B cell (primary cell): ENCODE measurements at regions not wholly inside any gene's neighbourhood (a gene's known extent, or its start where the extent isn't known, plus 50 kb on each side); places are given as distances from the start of the nearest gene placed in this dataset.

ENCODE experiments used
- ATAC-seq: fragments of 200-7000 bp; cut with Tn5 transposase; one replicate; pipeline ENCODE4 v1.10.0; 2021; ENCODE audit warnings: low read depth, mild to moderate bottlenecking, moderate number of reproducible peaks, moderate library complexity
- CTCF ChIA-PET: fragments of 350-600 bp; sonication (Branson Sonifier 250); formaldehyde crosslinking; loops from one replicate; lab custom pipeline; 2021; ENCODE audit warnings: antibody characterized with exemption, inconsistent platforms; lab: Charles Lee
- POLR2A ChIA-PET: fragments of 350-600 bp; sonication (Branson Sonifier 250); formaldehyde crosslinking; loops from one replicate; lab custom pipeline; 2021; ENCODE audit warnings: antibody characterized with exemption; lab: Charles Lee
- DNase-seq: peaks from one replicate; pipeline ENCODE4 v3.0.0; 2013
- H2AFZ ChIP-seq: 2 replicates; pipeline ENCODE4 v1.6.1; 2012; ENCODE audit warnings: mild to moderate bottlenecking, low read depth, low read length; ENCODE audit not compliant: insufficient read depth, poor library complexity, severe bottlenecking
- H3K27ac ChIP-seq, 2 donors: 1 replicate in 1 of 2; 2 replicates in 1 of 2; pipeline ENCODE4 v1.5.1; 2012 to 2013; ENCODE audit warnings: low read length in 2 of 2, mild to moderate bottlenecking in 2 of 2, moderate library complexity in 1 of 2
- H3K27me3 ChIP-seq, 4 experiments: fragments of 200-600 bp in 1 of 4; sonication (generic) in 1 of 4; replicated peaks in 1 of 4; 1 replicate in 2 of 4; 2 replicates in 2 of 4; pipeline versions ENCODE4 v1.6.1 to v1.7.0; 2013 to 2016; ENCODE audit warnings: low read length in 3 of 4, mild to moderate bottlenecking in 2 of 4, mixed read lengths in 1 of 4, moderate library complexity in 1 of 4; ENCODE audit not compliant: insufficient read depth in 4 of 4, control insufficient read depth in 3 of 4; ENCODE audit errors: control extremely low read depth in 1 of 4
- H3K36me3 ChIP-seq, 2 experiments: replicated peaks in 1 of 2; 1 replicate in 1 of 2; 2 replicates in 1 of 2; pipeline versions ENCODE4 v1.6.1 to v1.7.1; 2013; ENCODE audit warnings: low read length in 1 of 2; ENCODE audit not compliant: insufficient read depth in 2 of 2, control insufficient read depth in 1 of 2; ENCODE audit errors: control extremely low read depth in 1 of 2, extremely low read depth in 1 of 2
- H3K4me1 ChIP-seq, 2 donors: fragments of 200-600 bp in 1 of 2; sonication (generic) in 1 of 2; 1 replicate in 1 of 2; 2 replicates in 1 of 2; pipeline versions ENCODE4 v1.5.1 to v1.6.1; 2013 to 2017; ENCODE audit warnings: low read length in 2 of 2; ENCODE audit not compliant: control insufficient read depth in 2 of 2, insufficient read depth in 2 of 2
- H3K4me2 ChIP-seq: replicated peaks from 2 replicates; pipeline ENCODE3; 2012; ENCODE audit warnings: mild to moderate bottlenecking, low read depth, low read length; ENCODE audit not compliant: poor library complexity, severe bottlenecking
- H3K4me3 ChIP-seq, 5 experiments: fragments of 200-600 bp in 1 of 5; sonication (generic) in 1 of 5; 1 replicate in 3 of 5; 2 replicates in 2 of 5; pipeline versions ENCODE4 v1.5.1 to v1.7.0; 2011 to 2016; ENCODE audit warnings: low read length in 4 of 5, mild to moderate bottlenecking in 4 of 5, low read depth in 2 of 5, control low read depth in 1 of 5, moderate library complexity in 1 of 5; ENCODE audit not compliant: insufficient read depth in 1 of 5; ENCODE audit errors: control extremely low read depth in 1 of 5, extremely low read depth in 1 of 5
- H3K79me2 ChIP-seq: fragments of 200-600 bp; sonication (generic); one replicate; pipeline ENCODE4 v1.6.0; 2016; ENCODE audit warnings: low read length; ENCODE audit not compliant: control insufficient read depth, insufficient read depth
- H3K9ac ChIP-seq: fragments of 200-600 bp; sonication (generic); 2 replicates; pipeline ENCODE4 v1.6.1; 2017; ENCODE audit warnings: mild to moderate bottlenecking, low read length, moderate library complexity
- H3K9me3 ChIP-seq, 3 donors: one replicate each; pipeline versions ENCODE4 v1.6.1 to v1.7.1; 2013; ENCODE audit warnings: low read length in 2 of 3; ENCODE audit not compliant: control insufficient read depth in 2 of 3, insufficient read depth in 1 of 3; ENCODE audit errors: control extremely low read depth in 1 of 3
- H4K20me1 ChIP-seq: 2 replicates; pipeline ENCODE4 v1.6.0; 2012; ENCODE audit warnings: mild to moderate bottlenecking, low read length; ENCODE audit not compliant: insufficient read depth, control insufficient read depth, poor library complexity, severe bottlenecking
- H3K27ac Mint-ChIP-seq: one replicate; pipeline ENCODE4 v1.8.0; 2021; ENCODE audit warnings: mixed read lengths
- H3K27me3 Mint-ChIP-seq: one replicate; pipeline ENCODE4 v1.8.0; 2021; ENCODE audit warnings: mixed read lengths
- H3K4me1 Mint-ChIP-seq: one replicate; pipeline ENCODE4 v1.8.0; 2021; ENCODE audit warnings: mixed read lengths
- H3K4me3 Mint-ChIP-seq: one replicate; pipeline ENCODE4 v1.8.0; 2021; ENCODE audit warnings: mixed read lengths
- H3K9me3 Mint-ChIP-seq: one replicate; pipeline ENCODE4 v1.8.0; 2022; ENCODE audit warnings: mixed read lengths; ENCODE audit not compliant: insufficient read depth
- EZH2 ChIP-seq: IDR thresholded peaks from 2 replicates; pipeline ENCODE4 v1.6.1; 2012; ENCODE audit warnings: borderline replicate concordance, low read depth, mild to moderate bottlenecking, moderate library complexity, low read length; ENCODE audit not compliant: insufficient read depth, poor library complexity, severe bottlenecking
- WGBS: methylation state at CpG from one replicate; pipeline ENCODE4 v1.1.5; 2013; ENCODE audit warnings: missing lambda C conversion rate; ENCODE audit not compliant: insufficient coverage; 5-methylcytosine and 5-hydroxymethylcytosine counted together
- intact Hi-C: fragments of 100-400 bp; cut with micrococcal nuclease; formaldehyde crosslinking; loops from one replicate; pipeline ENCODE4 v1.10.0; 2022
- TF ChIP-seq, protein P1 (sequence below): fragments of 200-600 bp; IDR thresholded peaks from one replicate; pipeline ENCODE4 v1.8.0; 2022; ENCODE audit warnings: antibody characterized with exemption, mild to moderate bottlenecking

DNA sequence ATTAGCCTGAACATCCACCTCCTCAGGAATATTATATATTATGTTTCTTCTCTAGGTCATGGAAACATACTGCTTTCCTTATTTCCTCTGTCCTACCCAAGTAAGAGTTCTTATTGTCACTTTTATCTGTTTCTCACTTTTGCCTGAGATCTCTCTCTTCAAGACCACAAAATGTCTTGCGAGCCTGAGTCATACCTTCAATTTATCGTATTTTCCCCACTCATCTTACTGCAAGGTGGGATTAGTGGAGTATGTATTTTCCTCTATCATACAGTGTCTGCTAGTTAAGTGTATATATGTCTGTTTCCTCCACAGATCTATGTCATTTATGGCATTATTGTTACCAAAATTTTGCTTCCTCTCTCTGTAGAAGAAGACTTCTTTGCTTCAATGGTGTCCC, 124.5 kb downstream of the EIF4E start:
- Mint-ChIP-seq H3K27me3 (peaks cover 10% of the 10 kb centered on the region), H3K4me1 (no peaks in the 10 kb centered on the region), H3K9me3 (no peaks in the 10 kb centered on the region), H3K4me3 (no peak overlapping the region), H3K27ac (no peak overlapping the region)
- no peaks in the 10 kb centered on the region for H3K9me3 ChIP-seq
- H3K9ac ChIP-seq = no peak overlapping the region
- H3K27me3 ChIP-seq = no peaks in the 10 kb centered on the region
- no peaks in the 10 kb centered on the region for H3K36me3 ChIP-seq
- TF ChIP-seq, protein P1, sequence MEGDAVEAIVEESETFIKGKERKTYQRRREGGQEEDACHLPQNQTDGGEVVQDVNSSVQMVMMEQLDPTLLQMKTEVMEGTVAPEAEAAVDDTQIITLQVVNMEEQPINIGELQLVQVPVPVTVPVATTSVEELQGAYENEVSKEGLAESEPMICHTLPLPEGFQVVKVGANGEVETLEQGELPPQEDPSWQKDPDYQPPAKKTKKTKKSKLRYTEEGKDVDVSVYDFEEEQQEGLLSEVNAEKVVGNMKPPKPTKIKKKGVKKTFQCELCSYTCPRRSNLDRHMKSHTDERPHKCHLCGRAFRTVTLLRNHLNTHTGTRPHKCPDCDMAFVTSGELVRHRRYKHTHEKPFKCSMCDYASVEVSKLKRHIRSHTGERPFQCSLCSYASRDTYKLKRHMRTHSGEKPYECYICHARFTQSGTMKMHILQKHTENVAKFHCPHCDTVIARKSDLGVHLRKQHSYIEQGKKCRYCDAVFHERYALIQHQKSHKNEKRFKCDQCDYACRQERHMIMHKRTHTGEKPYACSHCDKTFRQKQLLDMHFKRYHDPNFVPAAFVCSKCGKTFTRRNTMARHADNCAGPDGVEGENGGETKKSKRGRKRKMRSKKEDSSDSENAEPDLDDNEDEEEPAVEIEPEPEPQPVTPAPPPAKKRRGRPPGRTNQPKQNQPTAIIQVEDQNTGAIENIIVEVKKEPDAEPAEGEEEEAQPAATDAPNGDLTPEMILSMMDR = no peak
- TF ChIP-seq EZH2 = no peak
- H3K4me1 ChIP-seq = no peaks in the 10 kb centered on the region
- no peaks in the 10 kb centered on the region for H4K20me1 ChIP-seq
- ChIA-PET CTCF (no interaction called here), POLR2A (no interaction called here)
- ATAC-seq (no peak), DNase-seq (no peak)
- H3K4me3 ChIP-seq = no peak overlapping the region
- intact Hi-C loops = no loop called here
- no CpG with 5 or more reads among the region's 2 CpGs for WGBS
- no peak overlapping the region for H3K4me2 ChIP-seq
- no peak overlapping the region for H2AFZ ChIP-seq
- no peak overlapping the region for H3K27ac ChIP-seq
- H3K79me2 ChIP-seq = no peaks in the 10 kb centered on the region

- no peaks in the 10 kb centered on the region for H3K4me1 Mint-ChIP-seq
- H3K79me2 ChIP-seq = no peaks in the 10 kb centered on the region
- ChIA-PET POLR2A (no interaction called here), CTCF (no interaction called here)
- H3K4me3 Mint-ChIP-seq = no peak overlapping the region
- H4K20me1 ChIP-seq = no peaks in the 10 kb centered on the region
- peaks cover 10% of the 10 kb centered on the region for H3K27me3 Mint-ChIP-seq
- TF ChIP-seq, protein P1 = no peak
- no peak for TF ChIP-seq EZH2
- 84% methylated on average over 2 of the region's 3 CpGs for WGBS
- H3K9ac ChIP-seq = no peak overlapping the region
- H3K36me3 ChIP-seq = no peaks in the 10 kb centered on the region
- H3K27ac ChIP-seq = no peak overlapping the region
- no peak overlapping the region for H2AFZ ChIP-seq
- H3K9me3 Mint-ChIP-seq = no peaks in the 10 kb centered on the region
- DNase-seq (no peak), ATAC-seq (no peak)
- no peaks in the 10 kb centered on the region for H3K9me3 ChIP-seq
- H3K27me3 ChIP-seq = no peaks in the 10 kb centered on the region
- no peak overlapping the region for H3K4me3 ChIP-seq
- no peak overlapping the region for H3K27ac Mint-ChIP-seq
- no peak overlapping the region for H3K4me2 ChIP-seq
- intact Hi-C loops = no loop called here
- H3K4me1 ChIP-seq = no peaks in the 10 kb centered on the region
Observed at GRCh38 chr4:98803251-98803650, 125.7 kb downstream of the EIF4E start.
